HUES6 (cell line): ENCODE measurements at regions not wholly inside any gene's neighbourhood (a gene's known extent, or its start where the extent isn't known, plus 50 kb on each side); places are given as distances from the start of the nearest gene placed in this dataset.
"Not testable (repeated sequence)": the region's sequence is repeated elsewhere in the genome, so short reads cannot be mapped to it uniquely, and the experiment has no call there.

ENCODE experiments used
- H3K27ac ChIP-seq: 2 replicates; pipeline ENCODE4 v1.7.0; 2013; ENCODE audit warnings: low read depth, mild to moderate bottlenecking, low read length, inconsistent platforms
- H3K27me3 ChIP-seq: 2 replicates; pipeline ENCODE4 v1.6.1; 2013; ENCODE audit warnings: low read length; ENCODE audit not compliant: control insufficient read depth, insufficient read depth
- H3K36me3 ChIP-seq: 2 replicates; pipeline ENCODE4 v1.6.1; 2013; ENCODE audit warnings: low read length; ENCODE audit not compliant: control insufficient read depth, insufficient read depth
- H3K4me1 ChIP-seq: 2 replicates; pipeline ENCODE4 v1.6.1; 2013; ENCODE audit warnings: low read length; ENCODE audit not compliant: control insufficient read depth, insufficient read depth
- H3K4me3 ChIP-seq: 2 replicates; pipeline ENCODE4 v1.5.1; 2013; ENCODE audit warnings: low read depth, low read length
- H3K9ac ChIP-seq: one replicate; pipeline ENCODE4 v1.6.1; 2013; ENCODE audit warnings: mild to moderate bottlenecking, low read length
- H3K9me3 ChIP-seq: 2 replicates; pipeline ENCODE4 v1.6.1; 2013; ENCODE audit warnings: low read depth, low read length; ENCODE audit not compliant: control insufficient read depth, insufficient read depth

GRCh38 chr1:188615321-188615720, 1786.6 kb downstream of the PLA2G4A start:
- no peak overlapping the region for H3K27ac ChIP-seq

GRCh38 chr1:188620236-188620635, 1791.5 kb downstream of the PLA2G4A start:
- Histone ChIP-seq H3K27me3 (no peaks in the 10 kb centered on the region), H3K9ac (no peak overlapping the region), H3K9me3 (no peaks in the 10 kb centered on the region), H3K4me3 (no peak overlapping the region), H3K36me3 (no peaks in the 10 kb centered on the region), H3K4me1 (no peaks in the 10 kb centered on the region), H3K27ac (no peak overlapping the region)

More at GRCh38 chr1:188615321-188615720, 1786.6 kb downstream of the PLA2G4A start:
- Histone ChIP-seq H3K27me3 (no peaks in the 10 kb centered on the region), H3K4me1 (no peaks in the 10 kb centered on the region), H3K4me3 (no peak overlapping the region), H3K36me3 (no peaks in the 10 kb centered on the region), H3K9me3 (no peaks in the 10 kb centered on the region), H3K9ac (no peak overlapping the region)

GRCh38 chr1:188641566-188642211, 1812.9 kb downstream of the PLA2G4A start:
- Histone ChIP-seq H3K27ac (no peak overlapping the region), H3K4me3 (no peak overlapping the region), H3K4me1 (no peaks in the 10 kb centered on the region), H3K36me3 (no peaks in the 10 kb centered on the region), H3K27me3 (no peaks in the 10 kb centered on the region), H3K9me3 (no peaks in the 10 kb centered on the region), H3K9ac (no peak overlapping the region)

- H3K4me3 ChIP-seq, result no peak overlapping the region
- no peaks in the 10 kb centered on the region for H3K36me3 ChIP-seq
- no peaks in the 10 kb centered on the region for H3K9me3 ChIP-seq
- no peak overlapping the region for H3K9ac ChIP-seq
- H3K27me3 ChIP-seq, result no peaks in the 10 kb centered on the region
- H3K4me1 ChIP-seq, result no peaks in the 10 kb centered on the region
- no peak overlapping the region for H3K27ac ChIP-seq
Observed at GRCh38 chr1:188642704-188643103, 1814.0 kb downstream of the PLA2G4A start.

- H3K36me3 ChIP-seq, result no peaks in the 10 kb centered on the region
- no peak overlapping the region for H3K4me3 ChIP-seq
- H3K27me3 ChIP-seq, result no peaks in the 10 kb centered on the region
- H3K9me3 ChIP-seq, result no peaks in the 10 kb centered on the region
- no peak overlapping the region for H3K9ac ChIP-seq
- H3K27ac ChIP-seq, result no peak overlapping the region
- H3K4me1 ChIP-seq, result no peaks in the 10 kb centered on the region
Observed at GRCh38 chr1:188652678-188653077, 1823.9 kb downstream of the PLA2G4A start.

- H3K36me3 ChIP-seq, H3K9me3 ChIP-seq, H3K27ac ChIP-seq, H3K27me3 ChIP-seq, H3K4me1 ChIP-seq, H3K4me3 ChIP-seq, H3K9ac ChIP-seq: not testable (repeated sequence)
Observed at GRCh38 chr1:188655966-188656365, 1821.7 kb downstream of the BRINP3 start.

GRCh38 chr1:188660572-188660971, 1817.1 kb downstream of the BRINP3 start:
- H3K4me3 ChIP-seq, result no peak overlapping the region
- no peaks in the 10 kb centered on the region for H3K27me3 ChIP-seq
- no peaks in the 10 kb centered on the region for H3K36me3 ChIP-seq
- H3K9me3 ChIP-seq, result no peaks in the 10 kb centered on the region
- H3K27ac ChIP-seq, result no peak overlapping the region
- H3K4me1 ChIP-seq, result peaks cover 3% of the 10 kb centered on the region; the same call in 1 of the 2 replicates
- no peak overlapping the region for H3K9ac ChIP-seq

- H3K4me3 ChIP-seq, result no peak overlapping the region
- peaks cover 17% of the 10 kb centered on the region for H3K4me1 ChIP-seq
- H3K9ac ChIP-seq, result no peak overlapping the region
- no peaks in the 10 kb centered on the region for H3K36me3 ChIP-seq
- no peak overlapping the region for H3K27ac ChIP-seq
- no peaks in the 10 kb centered on the region for H3K9me3 ChIP-seq
- no peaks in the 10 kb centered on the region for H3K27me3 ChIP-seq
Observed at GRCh38 chr1:188665477-188665876, 1812.2 kb downstream of the BRINP3 start.

GRCh38 chr1:188668083-188668482, 1809.6 kb downstream of the BRINP3 start:
- Histone ChIP-seq H3K27ac (no peak overlapping the region), H3K9ac (no peak overlapping the region), H3K9me3 (no peaks in the 10 kb centered on the region), H3K4me3 (no peak overlapping the region), H3K4me1 (peaks cover 17% of the 10 kb centered on the region), H3K27me3 (no peaks in the 10 kb centered on the region), H3K36me3 (no peaks in the 10 kb centered on the region)

- Histone ChIP-seq H3K27me3 (no peaks in the 10 kb centered on the region), H3K27ac (no peak overlapping the region), H3K4me1 (peaks cover 17% of the 10 kb centered on the region), H3K4me3 (0 out of 2 replicates have a peak overlapping the region, but pooled peaks have one; percentile 4), H3K36me3 (no peaks in the 10 kb centered on the region), H3K9me3 (no peaks in the 10 kb centered on the region), H3K9ac (no peak overlapping the region)
Observed at GRCh38 chr1:188669728-188670382, 1807.8 kb downstream of the BRINP3 start.

GRCh38 chr1:188670837-188671236, 1806.8 kb downstream of the BRINP3 start:
- Histone ChIP-seq H3K9ac (no peak overlapping the region), H3K27ac (no peak overlapping the region), H3K4me3 (no peak overlapping the region), H3K36me3 (no peaks in the 10 kb centered on the region), H3K9me3 (no peaks in the 10 kb centered on the region), H3K4me1 (peaks cover 11% of the 10 kb centered on the region), H3K27me3 (no peaks in the 10 kb centered on the region)
